ENCODE measurements at regions not wholly inside any gene's neighbourhood (a gene's known extent, or its start where the extent isn't known, plus 50 kb on each side); places are given as distances from the start of the nearest gene placed in this dataset.

DNA sequence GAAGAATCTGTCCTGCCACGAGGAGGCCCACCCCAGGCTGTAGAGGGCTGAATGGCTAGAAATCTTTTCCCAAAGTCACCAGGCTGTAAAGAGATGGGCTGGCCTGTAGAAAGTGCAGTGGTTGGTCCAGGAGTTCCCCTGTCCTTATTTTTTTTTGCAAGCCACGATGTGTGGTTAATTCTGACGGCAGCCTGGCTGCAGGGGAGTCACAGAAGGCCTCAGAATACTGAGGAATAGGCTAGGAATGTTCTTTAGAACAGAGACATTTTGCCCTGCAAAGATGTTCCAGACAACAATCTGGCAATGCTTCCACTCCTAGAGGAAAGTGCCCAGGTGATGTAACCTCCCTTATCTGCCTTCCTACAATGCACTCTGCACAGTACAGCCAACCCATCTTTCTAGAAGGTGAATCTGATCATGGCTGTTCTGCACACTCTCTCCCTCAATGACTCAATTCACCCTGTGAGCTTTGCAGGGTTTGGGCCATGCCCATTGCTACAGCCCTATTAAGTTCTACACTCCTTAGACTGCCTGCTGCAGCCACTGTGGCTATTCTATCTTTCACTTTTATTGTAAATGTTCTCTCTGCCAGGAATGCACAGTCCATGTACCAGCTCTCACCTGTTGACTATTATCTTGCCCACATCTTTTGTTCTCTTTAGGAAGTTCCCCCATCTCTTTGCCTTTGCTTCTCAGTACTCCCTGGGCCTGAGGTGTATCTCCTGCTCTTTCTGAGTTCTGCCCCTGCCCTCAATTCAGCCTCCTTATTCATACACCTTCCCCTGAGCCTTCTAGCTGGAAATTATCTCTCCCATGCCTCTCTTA is 377.8 kb upstream of the CLINT1 start:
- no peak for TF ChIP-seq POLR2A (IDR thresholded peaks at IDR 0.05)
- TF ChIP-seq, protein P1, sequence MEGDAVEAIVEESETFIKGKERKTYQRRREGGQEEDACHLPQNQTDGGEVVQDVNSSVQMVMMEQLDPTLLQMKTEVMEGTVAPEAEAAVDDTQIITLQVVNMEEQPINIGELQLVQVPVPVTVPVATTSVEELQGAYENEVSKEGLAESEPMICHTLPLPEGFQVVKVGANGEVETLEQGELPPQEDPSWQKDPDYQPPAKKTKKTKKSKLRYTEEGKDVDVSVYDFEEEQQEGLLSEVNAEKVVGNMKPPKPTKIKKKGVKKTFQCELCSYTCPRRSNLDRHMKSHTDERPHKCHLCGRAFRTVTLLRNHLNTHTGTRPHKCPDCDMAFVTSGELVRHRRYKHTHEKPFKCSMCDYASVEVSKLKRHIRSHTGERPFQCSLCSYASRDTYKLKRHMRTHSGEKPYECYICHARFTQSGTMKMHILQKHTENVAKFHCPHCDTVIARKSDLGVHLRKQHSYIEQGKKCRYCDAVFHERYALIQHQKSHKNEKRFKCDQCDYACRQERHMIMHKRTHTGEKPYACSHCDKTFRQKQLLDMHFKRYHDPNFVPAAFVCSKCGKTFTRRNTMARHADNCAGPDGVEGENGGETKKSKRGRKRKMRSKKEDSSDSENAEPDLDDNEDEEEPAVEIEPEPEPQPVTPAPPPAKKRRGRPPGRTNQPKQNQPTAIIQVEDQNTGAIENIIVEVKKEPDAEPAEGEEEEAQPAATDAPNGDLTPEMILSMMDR (IDR thresholded peaks at IDR 0.05), result no peak

All from lower leg skin (tissue), 3 donors.